Neural progenitor cell (in vitro differentiated cells): ENCODE measurements at regions not wholly inside any gene's neighbourhood (a gene's known extent, or its start where the extent isn't known, plus 50 kb on each side); places are given as distances from the start of the nearest gene placed in this dataset.

Source experiments
- EZH2 ChIP-seq: fragments of 200-600 bp; sonication (generic); IDR thresholded peaks from 2 replicates; pipeline ENCODE4 v1.6.1; 2017; ENCODE audit warnings: antibody characterized with exemption, mild to moderate bottlenecking, moderate library complexity
- EZH2phosphoT487 ChIP-seq: fragments of 200-600 bp; sonication (generic); IDR thresholded peaks from 2 replicates; pipeline ENCODE4 v1.6.1; 2017; ENCODE audit warnings: antibody characterized with exemption
- TF ChIP-seq, protein P1 (sequence below): fragments of 200-600 bp; sonication (generic); IDR thresholded peaks from 2 replicates; pipeline ENCODE4 v1.5.1; 2017; ENCODE audit warnings: antibody characterized with exemption, mild to moderate bottlenecking

DNA sequence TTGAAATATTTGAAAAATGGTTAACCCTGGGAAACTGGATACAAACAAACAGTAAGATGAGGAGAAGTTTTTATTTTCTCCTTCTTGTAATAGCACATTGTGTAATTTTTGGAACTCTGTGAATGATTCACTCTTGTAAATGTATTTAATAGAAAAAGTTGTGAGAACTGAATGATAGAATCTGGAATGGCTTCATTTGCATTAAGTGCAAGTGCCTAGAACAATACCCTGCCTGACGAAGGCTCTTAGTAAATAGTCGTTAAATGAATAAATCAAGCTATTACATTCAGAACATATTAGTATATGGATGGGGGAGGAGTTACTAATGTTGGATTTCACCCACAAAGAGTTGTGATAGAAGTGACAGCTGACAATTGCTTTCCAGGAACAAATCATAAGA lies 442.5 kb downstream of the EFNA5 start:
- TF ChIP-seq, protein P1, sequence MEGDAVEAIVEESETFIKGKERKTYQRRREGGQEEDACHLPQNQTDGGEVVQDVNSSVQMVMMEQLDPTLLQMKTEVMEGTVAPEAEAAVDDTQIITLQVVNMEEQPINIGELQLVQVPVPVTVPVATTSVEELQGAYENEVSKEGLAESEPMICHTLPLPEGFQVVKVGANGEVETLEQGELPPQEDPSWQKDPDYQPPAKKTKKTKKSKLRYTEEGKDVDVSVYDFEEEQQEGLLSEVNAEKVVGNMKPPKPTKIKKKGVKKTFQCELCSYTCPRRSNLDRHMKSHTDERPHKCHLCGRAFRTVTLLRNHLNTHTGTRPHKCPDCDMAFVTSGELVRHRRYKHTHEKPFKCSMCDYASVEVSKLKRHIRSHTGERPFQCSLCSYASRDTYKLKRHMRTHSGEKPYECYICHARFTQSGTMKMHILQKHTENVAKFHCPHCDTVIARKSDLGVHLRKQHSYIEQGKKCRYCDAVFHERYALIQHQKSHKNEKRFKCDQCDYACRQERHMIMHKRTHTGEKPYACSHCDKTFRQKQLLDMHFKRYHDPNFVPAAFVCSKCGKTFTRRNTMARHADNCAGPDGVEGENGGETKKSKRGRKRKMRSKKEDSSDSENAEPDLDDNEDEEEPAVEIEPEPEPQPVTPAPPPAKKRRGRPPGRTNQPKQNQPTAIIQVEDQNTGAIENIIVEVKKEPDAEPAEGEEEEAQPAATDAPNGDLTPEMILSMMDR = no peak
- TF ChIP-seq EZH2 (no peak), EZH2phosphoT487 (no peak)
